ENCODE measurements at regions not wholly inside any gene's neighbourhood (a gene's known extent, or its start where the extent isn't known, plus 50 kb on each side); places are given as distances from the start of the nearest gene placed in this dataset.

DNA sequence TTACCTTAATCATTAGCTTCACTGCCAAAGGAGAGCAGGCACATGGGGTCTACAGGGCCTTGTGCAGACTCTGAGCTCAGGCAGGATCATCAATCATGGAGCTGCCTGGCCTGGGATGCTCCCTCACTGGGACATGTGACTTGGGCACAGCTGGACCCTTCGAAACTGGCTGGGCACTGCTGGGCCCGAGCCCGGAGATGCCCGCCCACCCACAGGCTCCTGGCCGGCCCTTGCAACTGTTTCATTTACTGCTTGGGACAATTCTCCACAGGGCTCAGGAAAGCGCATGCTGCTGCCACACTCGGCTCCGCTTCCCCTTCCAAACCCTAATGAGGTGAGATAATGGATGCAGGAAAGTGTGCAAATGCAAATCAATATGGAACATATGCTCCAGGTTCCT, 387.5 kb downstream of the TRIM36 start:
- TF ChIP-seq, protein P1, sequence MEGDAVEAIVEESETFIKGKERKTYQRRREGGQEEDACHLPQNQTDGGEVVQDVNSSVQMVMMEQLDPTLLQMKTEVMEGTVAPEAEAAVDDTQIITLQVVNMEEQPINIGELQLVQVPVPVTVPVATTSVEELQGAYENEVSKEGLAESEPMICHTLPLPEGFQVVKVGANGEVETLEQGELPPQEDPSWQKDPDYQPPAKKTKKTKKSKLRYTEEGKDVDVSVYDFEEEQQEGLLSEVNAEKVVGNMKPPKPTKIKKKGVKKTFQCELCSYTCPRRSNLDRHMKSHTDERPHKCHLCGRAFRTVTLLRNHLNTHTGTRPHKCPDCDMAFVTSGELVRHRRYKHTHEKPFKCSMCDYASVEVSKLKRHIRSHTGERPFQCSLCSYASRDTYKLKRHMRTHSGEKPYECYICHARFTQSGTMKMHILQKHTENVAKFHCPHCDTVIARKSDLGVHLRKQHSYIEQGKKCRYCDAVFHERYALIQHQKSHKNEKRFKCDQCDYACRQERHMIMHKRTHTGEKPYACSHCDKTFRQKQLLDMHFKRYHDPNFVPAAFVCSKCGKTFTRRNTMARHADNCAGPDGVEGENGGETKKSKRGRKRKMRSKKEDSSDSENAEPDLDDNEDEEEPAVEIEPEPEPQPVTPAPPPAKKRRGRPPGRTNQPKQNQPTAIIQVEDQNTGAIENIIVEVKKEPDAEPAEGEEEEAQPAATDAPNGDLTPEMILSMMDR (IDR thresholded peaks at IDR 0.05; ENCODE audit: low read depth, low read length) = no peak
- TF ChIP-seq EZH2phosphoT487 (IDR thresholded peaks at IDR 0.05; ENCODE audit: low read depth) = no peak

All from OCI-LY3 (cell line).